Neutrophil (primary cell): ENCODE measurements at regions not wholly inside any gene's neighbourhood (a gene's known extent, or its start where the extent isn't known, plus 50 kb on each side); places are given as distances from the start of the nearest gene placed in this dataset.

Source experiments
- H3K27ac ChIP-seq: fragments of 200-600 bp; sonication (generic); 2 replicates; pipeline ENCODE4 v1.5.1; 2016; ENCODE audit warnings: mild to moderate bottlenecking, moderate library complexity
- H3K27me3 ChIP-seq: fragments of 200-600 bp; sonication (generic); 2 replicates; pipeline ENCODE4 v1.6.0; 2016; ENCODE audit warnings: mild to moderate bottlenecking
- H3K36me3 ChIP-seq: fragments of 200-600 bp; sonication (generic); 2 replicates; pipeline ENCODE4 v1.5.1; 2017
- H3K4me1 ChIP-seq, 2 experiments: fragments of 200-600 bp in 1 of 2; sonication (generic) in 1 of 2; 1 replicate in 1 of 2; 2 replicates in 1 of 2; pipeline versions ENCODE4 v1.5.1 to v1.6.1; 2013 to 2016; ENCODE audit warnings: low read depth in 1 of 2, low read length in 1 of 2, mild to moderate bottlenecking in 1 of 2, moderate library complexity in 1 of 2; ENCODE audit not compliant: control insufficient read depth in 1 of 2, insufficient read depth in 1 of 2
- H3K4me3 ChIP-seq, 2 experiments: fragments of 200-600 bp in 1 of 2; sonication (generic) in 1 of 2; 1 replicate in 1 of 2; 2 replicates in 1 of 2; pipeline ENCODE4 v1.5.1; 2013 to 2016; ENCODE audit warnings: low read depth in 1 of 2, low read length in 1 of 2, mild to moderate bottlenecking in 1 of 2, moderate library complexity in 1 of 2
- H3K9me3 ChIP-seq: fragments of 200-600 bp; sonication (generic); 2 replicates; pipeline ENCODE4 v1.5.1; 2016
- CTCF ChIP-seq: fragments of 200-600 bp; sonication (generic); IDR thresholded peaks from 2 replicates; pipeline ENCODE4 v1.5.1; 2016; ENCODE audit warnings: antibody characterized with exemption

GRCh38 chr7:38002689-38003088 lies 82.2 kb downstream of the EPDR1 start:
- no peak overlapping the region for H3K27ac ChIP-seq
- no peaks in the 10 kb centered on the region for H3K36me3 ChIP-seq
- no peak for TF ChIP-seq CTCF
- H3K4me3 ChIP-seq: no peak overlapping the region
- no peaks in the 10 kb centered on the region for H3K4me1 ChIP-seq
- H3K9me3 ChIP-seq: no peaks in the 10 kb centered on the region
- no peaks in the 10 kb centered on the region for H3K27me3 ChIP-seq

- no peak for TF ChIP-seq CTCF
- H3K27me3 ChIP-seq: no peaks in the 10 kb centered on the region
- H3K4me1 ChIP-seq: no peaks in the 10 kb centered on the region
- no peaks in the 10 kb centered on the region for H3K36me3 ChIP-seq
- no peak overlapping the region for H3K27ac ChIP-seq
- H3K4me3 ChIP-seq: no peak overlapping the region
- no peaks in the 10 kb centered on the region for H3K9me3 ChIP-seq
Measured at GRCh38 chr7:38006559-38006958, 86.1 kb downstream of the EPDR1 start.

GRCh38 chr7:38007096-38007495 lies 86.7 kb downstream of the EPDR1 start:
- Histone ChIP-seq H3K4me3 (no peak overlapping the region), H3K27ac (no peak overlapping the region), H3K36me3 (no peaks in the 10 kb centered on the region), H3K4me1 (no peaks in the 10 kb centered on the region), H3K27me3 (no peaks in the 10 kb centered on the region), H3K9me3 (no peaks in the 10 kb centered on the region)
- no peak for TF ChIP-seq CTCF

GRCh38 chr7:38013246-38013645 lies 92.8 kb downstream of the EPDR1 start:
- H3K4me3 ChIP-seq: no peak overlapping the region
- H3K27me3 ChIP-seq: no peaks in the 10 kb centered on the region
- H3K9me3 ChIP-seq: no peaks in the 10 kb centered on the region
- H3K36me3 ChIP-seq: no peaks in the 10 kb centered on the region
- H3K27ac ChIP-seq: no peak overlapping the region
- H3K4me1 ChIP-seq: no peaks in the 10 kb centered on the region
- TF ChIP-seq CTCF: no peak

- no peaks in the 10 kb centered on the region for H3K36me3 ChIP-seq
- no peaks in the 10 kb centered on the region for H3K27me3 ChIP-seq
- H3K4me1 ChIP-seq: no peaks in the 10 kb centered on the region
- TF ChIP-seq CTCF: no peak
- no peak overlapping the region for H3K27ac ChIP-seq
- no peaks in the 10 kb centered on the region for H3K9me3 ChIP-seq
- no peak overlapping the region for H3K4me3 ChIP-seq
Measured at GRCh38 chr7:38016567-38016966, 96.1 kb downstream of the EPDR1 start.

GRCh38 chr7:38017320-38017719 lies 96.9 kb downstream of the EPDR1 start:
- Histone ChIP-seq H3K27me3 (no peaks in the 10 kb centered on the region), H3K4me3 (no peak overlapping the region), H3K36me3 (no peaks in the 10 kb centered on the region), H3K27ac (no peak overlapping the region), H3K4me1 (no peaks in the 10 kb centered on the region), H3K9me3 (no peaks in the 10 kb centered on the region)
- no peak for TF ChIP-seq CTCF
